WTC11 (cell line): ENCODE measurements at regions not wholly inside any gene's neighbourhood (a gene's known extent, or its start where the extent isn't known, plus 50 kb on each side); places are given as distances from the start of the nearest gene placed in this dataset.

Experiments
- ATAC-seq: fragments of 200-7000 bp; cut with Tn5 transposase; 2 replicates; pipeline ENCODE4 v1.10.0; 2021; ENCODE audit warnings: mild to moderate bottlenecking, moderate library complexity
- CTCF ChIA-PET: fragments of 300-600 bp; sonication (Branson Sonifier 250); formaldehyde crosslinking; loops from one replicate; lab custom pipeline; 2021; ENCODE audit warnings: antibody characterized with exemption; lab: Charles Lee
- POLR2A ChIA-PET: fragments of 350-600 bp; sonication (Branson Sonifier 250); formaldehyde crosslinking; loops from one replicate; lab custom pipeline; 2021; ENCODE audit warnings: antibody characterized with exemption; lab: Charles Lee
- DNase-seq: peaks from one replicate; pipeline ENCODE4 v3.0.0; 2021; ENCODE audit warnings: low spot score
- H3K27ac Mint-ChIP-seq: 2 replicates; pipeline ENCODE4 v1.8.0; 2021; ENCODE audit warnings: mixed read lengths
- H3K27me3 Mint-ChIP-seq: 2 replicates; pipeline ENCODE4 v1.8.0; 2021; ENCODE audit warnings: low read depth, mild to moderate bottlenecking, moderate library complexity, mixed read lengths
- H3K36me3 Mint-ChIP-seq: 2 replicates; pipeline ENCODE4 v1.8.0; 2021; ENCODE audit warnings: mixed read lengths
- H3K4me1 Mint-ChIP-seq: 2 replicates; pipeline ENCODE4 v1.8.0; 2022; ENCODE audit warnings: mixed read lengths
- H3K4me3 Mint-ChIP-seq: 2 replicates; pipeline ENCODE4 v1.8.0; 2021; ENCODE audit warnings: mild to moderate bottlenecking, moderate library complexity, mixed read lengths
- H3K9me3 Mint-ChIP-seq: 2 replicates; pipeline ENCODE4 v1.8.0; 2021; ENCODE audit warnings: mixed read lengths
- ETV6 ChIP-seq: sonication (generic); formaldehyde crosslinking; IDR thresholded peaks from 2 replicates; pipeline ENCODE4 v1.8.1; 2022; ENCODE audit warnings: mild to moderate bottlenecking, missing genetic modification reagents
- FOXK1 ChIP-seq: sonication (generic); formaldehyde crosslinking; IDR thresholded peaks from 2 replicates; pipeline ENCODE4 v1.8.0; 2022; ENCODE audit warnings: mild to moderate bottlenecking, moderate library complexity, missing genetic modification reagents
- HMGA2 ChIP-seq: fragments of 250-450 bp; sonication (Bioruptor Pico); IDR thresholded peaks from 2 replicates; pipeline ENCODE4 v1.4.0; 2021; ENCODE audit warnings: mild to moderate bottlenecking, moderate library complexity
- JUN ChIP-seq: sonication (generic); formaldehyde crosslinking; IDR thresholded peaks from 2 replicates; pipeline ENCODE4 v1.8.0; 2023; ENCODE audit warnings: mild to moderate bottlenecking, missing genetic modification reagents
- KAT7 ChIP-seq: sonication (generic); formaldehyde crosslinking; IDR thresholded peaks from 2 replicates; pipeline ENCODE4 v1.8.1; 2023; ENCODE audit warnings: missing genetic modification reagents, mild to moderate bottlenecking, borderline replicate concordance
- MYBL2 ChIP-seq: sonication (generic); formaldehyde crosslinking; IDR thresholded peaks from 2 replicates; pipeline ENCODE4 v1.8.1; 2023; ENCODE audit warnings: mild to moderate bottlenecking, moderate library complexity, missing genetic modification reagents
- NFATC4 ChIP-seq: fragments of 250-450 bp; sonication (Bioruptor Pico); IDR thresholded peaks from 2 replicates; pipeline ENCODE4 v1.9.0; 2021; ENCODE audit warnings: mild to moderate bottlenecking
- NFYB ChIP-seq: sonication (generic); formaldehyde crosslinking; conservative IDR thresholded peaks from 2 replicates; pipeline ENCODE4 v1.8.0; 2022; ENCODE audit warnings: low read depth, missing genetic modification reagents
- NR1H2 ChIP-seq: sonication (generic); formaldehyde crosslinking; IDR thresholded peaks from 2 replicates; pipeline ENCODE4 v1.9.0; 2021; ENCODE audit warnings: mild to moderate bottlenecking, moderate library complexity, missing genetic modification reagents
- OVOL2 ChIP-seq: fragments of 250-450 bp; sonication (Bioruptor Pico); IDR thresholded peaks from 2 replicates; pipeline ENCODE4 v1.9.0; 2021; ENCODE audit warnings: mild to moderate bottlenecking, borderline replicate concordance
- RORB ChIP-seq: fragments of 250-450 bp; sonication (Bioruptor Pico); IDR thresholded peaks from 2 replicates; pipeline ENCODE4 v1.9.0; 2021; ENCODE audit warnings: mild to moderate bottlenecking
- TEAD1 ChIP-seq: sonication (generic); formaldehyde crosslinking; IDR thresholded peaks from 2 replicates; pipeline ENCODE4 v1.8.0; 2022; ENCODE audit warnings: mild to moderate bottlenecking, missing genetic modification reagents
- ZNF138 ChIP-seq: sonication (generic); formaldehyde crosslinking; conservative IDR thresholded peaks from 2 replicates; pipeline ENCODE4 v1.8.1; 2022; ENCODE audit warnings: mild to moderate bottlenecking, moderate library complexity, missing genetic modification reagents
- ZNF219 ChIP-seq: sonication (generic); formaldehyde crosslinking; IDR thresholded peaks from 2 replicates; pipeline ENCODE4 v1.8.0; 2023; ENCODE audit warnings: missing genetic modification reagents, mild to moderate bottlenecking, borderline replicate concordance
- ZNF232 ChIP-seq: sonication (generic); formaldehyde crosslinking; IDR thresholded peaks from 2 replicates; pipeline ENCODE4 v1.8.0; 2022; ENCODE audit warnings: mild to moderate bottlenecking, missing genetic modification reagents
- ZNF396 ChIP-seq: fragments of 250-450 bp; sonication (Bioruptor Pico); IDR thresholded peaks from 2 replicates; pipeline ENCODE4 v1.8.0; 2021; ENCODE audit warnings: mild to moderate bottlenecking, moderate library complexity, borderline replicate concordance
- ZNF671 ChIP-seq: fragments of 250-450 bp; sonication (Bioruptor Pico); IDR thresholded peaks from 2 replicates; pipeline ENCODE4 v1.8.0; 2021; ENCODE audit warnings: mild to moderate bottlenecking
- TF ChIP-seq, protein P1 (sequence below): sonication (generic); formaldehyde crosslinking; IDR thresholded peaks from 2 replicates; pipeline ENCODE4 v1.8.1; 2023; ENCODE audit warnings: mild to moderate bottlenecking, missing genetic modification reagents, borderline replicate concordance
- TF ChIP-seq, protein P2 (sequence below): sonication (generic); formaldehyde crosslinking; IDR thresholded peaks from 2 replicates; pipeline ENCODE4 v1.8.1; 2023; ENCODE audit warnings: mild to moderate bottlenecking, missing genetic modification reagents
- TF ChIP-seq, protein P3 (sequence below): sonication (generic); formaldehyde crosslinking; IDR thresholded peaks from 2 replicates; pipeline ENCODE4 v1.8.1; 2023; ENCODE audit warnings: mild to moderate bottlenecking, missing genetic modification reagents, moderate library complexity
- TF ChIP-seq, protein P4 (sequence below): sonication (generic); formaldehyde crosslinking; IDR thresholded peaks from 2 replicates; pipeline ENCODE4 v1.8.1; 2022; ENCODE audit warnings: low read depth, missing genetic modification reagents, borderline replicate concordance
- TF ChIP-seq, protein P5 (sequence below): fragments of 250-450 bp; sonication (Bioruptor Pico); IDR thresholded peaks from 2 replicates; pipeline ENCODE4 v2.1.2; 2022; ENCODE audit warnings: mild to moderate bottlenecking, moderate library complexity

DNA sequence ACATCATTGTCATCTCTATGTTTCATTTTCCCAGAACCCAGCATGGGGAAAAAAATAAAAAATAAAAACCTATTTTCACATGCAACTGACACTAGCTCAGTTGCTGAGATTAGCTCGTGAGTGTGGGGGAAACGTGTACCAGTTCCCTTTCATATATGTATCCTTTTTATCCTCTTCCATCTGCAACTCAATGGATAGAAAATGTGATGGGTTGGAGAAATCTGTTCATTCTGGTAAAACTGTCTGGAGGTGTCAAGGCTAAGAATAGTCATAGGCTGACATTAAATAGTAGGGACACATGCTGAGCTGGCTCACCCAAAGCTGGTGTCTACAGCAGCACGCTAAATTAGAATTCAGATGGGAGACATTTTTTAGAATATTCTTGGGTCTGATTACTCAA lies 519.3 kb downstream of the ELAVL2 start:
- TF ChIP-seq NFYB (CRISPR knock-in tag) = no peak
- no peak for TF ChIP-seq OVOL2 (CRISPR knock-in tag)
- TF ChIP-seq, protein P1, sequence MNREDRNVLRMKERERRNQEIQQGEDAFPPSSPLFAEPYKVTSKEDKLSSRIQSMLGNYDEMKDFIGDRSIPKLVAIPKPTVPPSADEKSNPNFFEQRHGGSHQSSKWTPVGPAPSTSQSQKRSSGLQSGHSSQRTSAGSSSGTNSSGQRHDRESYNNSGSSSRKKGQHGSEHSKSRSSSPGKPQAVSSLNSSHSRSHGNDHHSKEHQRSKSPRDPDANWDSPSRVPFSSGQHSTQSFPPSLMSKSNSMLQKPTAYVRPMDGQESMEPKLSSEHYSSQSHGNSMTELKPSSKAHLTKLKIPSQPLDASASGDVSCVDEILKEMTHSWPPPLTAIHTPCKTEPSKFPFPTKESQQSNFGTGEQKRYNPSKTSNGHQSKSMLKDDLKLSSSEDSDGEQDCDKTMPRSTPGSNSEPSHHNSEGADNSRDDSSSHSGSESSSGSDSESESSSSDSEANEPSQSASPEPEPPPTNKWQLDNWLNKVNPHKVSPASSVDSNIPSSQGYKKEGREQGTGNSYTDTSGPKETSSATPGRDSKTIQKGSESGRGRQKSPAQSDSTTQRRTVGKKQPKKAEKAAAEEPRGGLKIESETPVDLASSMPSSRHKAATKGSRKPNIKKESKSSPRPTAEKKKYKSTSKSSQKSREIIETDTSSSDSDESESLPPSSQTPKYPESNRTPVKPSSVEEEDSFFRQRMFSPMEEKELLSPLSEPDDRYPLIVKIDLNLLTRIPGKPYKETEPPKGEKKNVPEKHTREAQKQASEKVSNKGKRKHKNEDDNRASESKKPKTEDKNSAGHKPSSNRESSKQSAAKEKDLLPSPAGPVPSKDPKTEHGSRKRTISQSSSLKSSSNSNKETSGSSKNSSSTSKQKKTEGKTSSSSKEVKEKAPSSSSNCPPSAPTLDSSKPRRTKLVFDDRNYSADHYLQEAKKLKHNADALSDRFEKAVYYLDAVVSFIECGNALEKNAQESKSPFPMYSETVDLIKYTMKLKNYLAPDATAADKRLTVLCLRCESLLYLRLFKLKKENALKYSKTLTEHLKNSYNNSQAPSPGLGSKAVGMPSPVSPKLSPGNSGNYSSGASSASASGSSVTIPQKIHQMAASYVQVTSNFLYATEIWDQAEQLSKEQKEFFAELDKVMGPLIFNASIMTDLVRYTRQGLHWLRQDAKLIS (CRISPR knock-in tag) = no peak
- TF ChIP-seq MYBL2 (CRISPR knock-in tag) = no peak
- no peak for TF ChIP-seq ZNF138
- no peak for TF ChIP-seq ETV6
- TF ChIP-seq, protein P2, sequence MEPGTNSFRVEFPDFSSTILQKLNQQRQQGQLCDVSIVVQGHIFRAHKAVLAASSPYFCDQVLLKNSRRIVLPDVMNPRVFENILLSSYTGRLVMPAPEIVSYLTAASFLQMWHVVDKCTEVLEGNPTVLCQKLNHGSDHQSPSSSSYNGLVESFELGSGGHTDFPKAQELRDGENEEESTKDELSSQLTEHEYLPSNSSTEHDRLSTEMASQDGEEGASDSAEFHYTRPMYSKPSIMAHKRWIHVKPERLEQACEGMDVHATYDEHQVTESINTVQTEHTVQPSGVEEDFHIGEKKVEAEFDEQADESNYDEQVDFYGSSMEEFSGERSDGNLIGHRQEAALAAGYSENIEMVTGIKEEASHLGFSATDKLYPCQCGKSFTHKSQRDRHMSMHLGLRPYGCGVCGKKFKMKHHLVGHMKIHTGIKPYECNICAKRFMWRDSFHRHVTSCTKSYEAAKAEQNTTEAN (CRISPR knock-in tag) = no peak
- TF ChIP-seq, protein P3, sequence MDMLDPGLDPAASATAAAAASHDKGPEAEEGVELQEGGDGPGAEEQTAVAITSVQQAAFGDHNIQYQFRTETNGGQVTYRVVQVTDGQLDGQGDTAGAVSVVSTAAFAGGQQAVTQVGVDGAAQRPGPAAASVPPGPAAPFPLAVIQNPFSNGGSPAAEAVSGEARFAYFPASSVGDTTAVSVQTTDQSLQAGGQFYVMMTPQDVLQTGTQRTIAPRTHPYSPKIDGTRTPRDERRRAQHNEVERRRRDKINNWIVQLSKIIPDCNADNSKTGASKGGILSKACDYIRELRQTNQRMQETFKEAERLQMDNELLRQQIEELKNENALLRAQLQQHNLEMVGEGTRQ = no peak
- TF ChIP-seq, protein P4, sequence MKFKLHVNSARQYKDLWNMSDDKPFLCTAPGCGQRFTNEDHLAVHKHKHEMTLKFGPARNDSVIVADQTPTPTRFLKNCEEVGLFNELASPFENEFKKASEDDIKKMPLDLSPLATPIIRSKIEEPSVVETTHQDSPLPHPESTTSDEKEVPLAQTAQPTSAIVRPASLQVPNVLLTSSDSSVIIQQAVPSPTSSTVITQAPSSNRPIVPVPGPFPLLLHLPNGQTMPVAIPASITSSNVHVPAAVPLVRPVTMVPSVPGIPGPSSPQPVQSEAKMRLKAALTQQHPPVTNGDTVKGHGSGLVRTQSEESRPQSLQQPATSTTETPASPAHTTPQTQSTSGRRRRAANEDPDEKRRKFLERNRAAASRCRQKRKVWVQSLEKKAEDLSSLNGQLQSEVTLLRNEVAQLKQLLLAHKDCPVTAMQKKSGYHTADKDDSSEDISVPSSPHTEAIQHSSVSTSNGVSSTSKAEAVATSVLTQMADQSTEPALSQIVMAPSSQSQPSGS (CRISPR knock-in tag) = no peak
- H3K36me3 Mint-ChIP-seq = no peaks in the 10 kb centered on the region
- ATAC-seq = no peak
- H3K27ac Mint-ChIP-seq = no peak overlapping the region
- no peaks in the 10 kb centered on the region for H3K4me1 Mint-ChIP-seq
- POLR2A ChIA-PET = no interaction called here
- H3K9me3 Mint-ChIP-seq = no peaks in the 10 kb centered on the region
- CTCF ChIA-PET = no interaction called here
- no peaks in the 10 kb centered on the region for H3K27me3 Mint-ChIP-seq
- no peak overlapping the region for H3K4me3 Mint-ChIP-seq
- no peak for DNase-seq

DNA sequence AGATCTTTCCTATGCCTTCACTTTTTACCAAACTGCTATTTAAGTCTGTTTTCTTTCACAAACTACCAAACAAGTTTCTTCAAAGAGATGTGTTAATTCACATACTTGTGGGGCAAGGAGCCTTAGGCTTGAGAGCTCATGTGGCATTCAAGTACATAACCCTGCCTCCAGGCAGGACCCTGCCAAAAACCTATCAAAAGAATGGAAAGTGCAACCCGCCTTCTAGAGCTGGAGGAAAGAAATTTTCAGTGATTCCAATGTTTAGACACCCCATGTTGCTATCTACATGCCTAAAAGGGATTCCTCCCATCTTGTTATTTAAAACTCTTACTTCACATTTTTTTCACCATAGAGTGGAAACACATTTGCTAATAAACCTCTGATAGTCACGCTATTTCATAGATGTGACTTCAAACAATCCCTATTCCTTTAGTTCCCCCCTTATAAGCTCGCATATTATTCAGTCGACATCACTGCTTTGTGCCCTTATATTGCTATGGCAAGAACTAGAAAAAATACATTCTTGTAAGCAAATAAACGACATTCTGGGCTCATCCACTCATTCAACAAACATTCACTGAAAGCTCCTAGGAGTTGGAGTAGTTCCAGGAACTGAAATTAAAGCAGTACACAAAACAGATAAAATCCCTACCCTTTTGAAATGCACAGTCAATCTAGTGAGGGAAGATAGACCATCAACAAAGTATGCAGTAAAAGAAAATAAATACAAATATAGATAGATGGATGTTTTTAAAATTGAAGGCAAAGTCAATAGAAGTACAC lies 518.1 kb downstream of the ELAVL2 start:
- ChIA-PET CTCF (no interaction called here), POLR2A (no interaction called here)
- no peaks in the 10 kb centered on the region for H3K36me3 Mint-ChIP-seq
- no peaks in the 10 kb centered on the region for H3K27me3 Mint-ChIP-seq
- TF ChIP-seq ZNF232 (CRISPR knock-in tag) = no peak
- TF ChIP-seq ZNF219 (CRISPR knock-in tag) = no peak
- no peak for TF ChIP-seq NR1H2
- TF ChIP-seq, protein P5, sequence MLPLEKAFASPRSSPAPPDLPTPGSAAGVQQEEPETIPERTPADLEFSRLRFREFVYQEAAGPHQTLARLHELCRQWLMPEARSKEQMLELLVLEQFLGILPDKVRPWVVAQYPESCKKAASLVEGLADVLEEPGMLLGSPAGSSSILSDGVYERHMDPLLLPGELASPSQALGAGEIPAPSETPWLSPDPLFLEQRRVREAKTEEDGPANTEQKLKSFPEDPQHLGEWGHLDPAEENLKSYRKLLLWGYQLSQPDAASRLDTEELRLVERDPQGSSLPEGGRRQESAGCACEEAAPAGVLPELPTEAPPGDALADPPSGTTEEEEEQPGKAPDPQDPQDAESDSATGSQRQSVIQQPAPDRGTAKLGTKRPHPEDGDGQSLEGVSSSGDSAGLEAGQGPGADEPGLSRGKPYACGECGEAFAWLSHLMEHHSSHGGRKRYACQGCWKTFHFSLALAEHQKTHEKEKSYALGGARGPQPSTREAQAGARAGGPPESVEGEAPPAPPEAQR = no peak
- no peak for TF ChIP-seq ZNF671 (CRISPR knock-in tag)
- no peak for TF ChIP-seq JUN
- TF ChIP-seq KAT7 = no peak
- TF ChIP-seq NFYB (CRISPR knock-in tag) = no peak
- TF ChIP-seq RORB = no peak
- TF ChIP-seq NFATC4 (CRISPR knock-in tag) = no peak
- TF ChIP-seq FOXK1 (CRISPR knock-in tag) = no peak
- no peak for TF ChIP-seq ZNF396 (CRISPR knock-in tag)
- TF ChIP-seq HMGA2 = no peak
- no peak for TF ChIP-seq TEAD1
- no peak for TF ChIP-seq ETV6
- no peak for ATAC-seq
- H3K4me1 Mint-ChIP-seq = no peaks in the 10 kb centered on the region
- H3K9me3 Mint-ChIP-seq = no peaks in the 10 kb centered on the region
- DNase-seq = no peak
- no peak overlapping the region for H3K4me3 Mint-ChIP-seq
- no peak overlapping the region for H3K27ac Mint-ChIP-seq
